SK-N-SH treated with all-trans-retinoic acid at 6 μM for 48 hours (cell line): ENCODE measurements at regions not wholly inside any gene's neighbourhood (a gene's known extent, or its start where the extent isn't known, plus 50 kb on each side); places are given as distances from the start of the nearest gene placed in this dataset.

Experiments
- ATAC-seq: fragments of 200-7000 bp; cut with Tn5 transposase; 3 replicates; pipeline ENCODE4 v1.9.1; 2020; ENCODE audit warnings: mild to moderate bottlenecking, moderate library complexity
- CREB5 ChIP-seq: fragments of 250-450 bp; sonication (Bioruptor Pico); IDR thresholded peaks from 2 replicates; pipeline ENCODE4 v1.5.1; 2020; ENCODE audit warnings: low read depth, mild to moderate bottlenecking, moderate library complexity
- CSDC2 ChIP-seq: fragments of 250-450 bp; sonication (Bioruptor Pico); IDR thresholded peaks from 2 replicates; pipeline ENCODE4 v1.5.0; 2020; ENCODE audit warnings: mild to moderate bottlenecking, moderate library complexity
- CSRNP3 ChIP-seq: fragments of 250-450 bp; sonication (Bioruptor Pico); IDR thresholded peaks from 2 replicates; pipeline ENCODE4 v1.5.1; 2021; ENCODE audit warnings: mild to moderate bottlenecking, moderate library complexity
- ESRRG ChIP-seq: fragments of 250-450 bp; sonication (Bioruptor Pico); IDR thresholded peaks from 2 replicates; pipeline ENCODE4 v1.6.1; 2021; ENCODE audit warnings: mild to moderate bottlenecking
- GLIS3 ChIP-seq: fragments of 250-450 bp; sonication (Bioruptor Pico); IDR thresholded peaks from 2 replicates; pipeline ENCODE4 v1.5.0; 2020; ENCODE audit warnings: mild to moderate bottlenecking, moderate library complexity
- ISL1 ChIP-seq: fragments of 250-450 bp; sonication (Bioruptor Pico); IDR thresholded peaks from 2 replicates; pipeline ENCODE4 v2.1.2; 2022; ENCODE audit warnings: mild to moderate bottlenecking, moderate library complexity
- OSR1 ChIP-seq: fragments of 250-450 bp; sonication (Bioruptor Pico); IDR thresholded peaks from 2 replicates; pipeline ENCODE4 v1.8.0; 2022; ENCODE audit warnings: moderate library complexity, mild to moderate bottlenecking, inconsistent platforms
- PATZ1 ChIP-seq: fragments of 250-450 bp; sonication (Bioruptor Pico); IDR thresholded peaks from 2 replicates; pipeline ENCODE4 v1.8.0; 2020; ENCODE audit warnings: mild to moderate bottlenecking, moderate library complexity, borderline replicate concordance
- PPARA ChIP-seq: fragments of 250-450 bp; sonication (Bioruptor Pico); IDR thresholded peaks from 2 replicates; pipeline ENCODE4 v1.5.0; 2020; ENCODE audit warnings: mild to moderate bottlenecking, borderline replicate concordance
- SNAI2 ChIP-seq: fragments of 250-450 bp; sonication (Bioruptor Pico); IDR thresholded peaks from 2 replicates; pipeline ENCODE4 v1.5.0; 2020; ENCODE audit warnings: mild to moderate bottlenecking, moderate library complexity
- TCF4 ChIP-seq: fragments of 250-450 bp; sonication (Bioruptor Pico); IDR thresholded peaks from 2 replicates; pipeline ENCODE4 v1.8.0; 2021; ENCODE audit warnings: mild to moderate bottlenecking, moderate library complexity, borderline replicate concordance
- TOX ChIP-seq: fragments of 250-450 bp; sonication (Bioruptor Pico); IDR thresholded peaks from 2 replicates; pipeline ENCODE4 v1.8.0; 2021; ENCODE audit warnings: mild to moderate bottlenecking, moderate library complexity, borderline replicate concordance
- TSHZ2 ChIP-seq: fragments of 250-450 bp; sonication (Bioruptor Pico); IDR thresholded peaks from 2 replicates; pipeline ENCODE4 v1.5.0; 2020; ENCODE audit warnings: mild to moderate bottlenecking, moderate library complexity
- ZC3H10 ChIP-seq: fragments of 250-450 bp; sonication (Bioruptor Pico); IDR thresholded peaks from 2 replicates; pipeline ENCODE4 v1.5.1; 2021; ENCODE audit warnings: mild to moderate bottlenecking, moderate library complexity
- ZFP3 ChIP-seq: fragments of 250-450 bp; sonication (Bioruptor Pico); IDR thresholded peaks from 2 replicates; pipeline ENCODE4 v1.5.0; 2020; ENCODE audit warnings: mild to moderate bottlenecking, moderate library complexity
- ZFP30 ChIP-seq: fragments of 450-650 bp; formaldehyde crosslinking; IDR thresholded peaks from 2 replicates; pipeline ENCODE4 v1.5.0; 2022; ENCODE audit warnings: mild to moderate bottlenecking, moderate library complexity
- ZNF565 ChIP-seq: fragments of 450-650 bp; formaldehyde crosslinking; conservative IDR thresholded peaks from 2 replicates; pipeline ENCODE4 v1.5.0; 2020; ENCODE audit warnings: low read depth, mild to moderate bottlenecking, moderate library complexity
- ZNF8 ChIP-seq: fragments of 450-650 bp; formaldehyde crosslinking; IDR thresholded peaks from 2 replicates; pipeline ENCODE4 v1.5.0; 2020; ENCODE audit warnings: mild to moderate bottlenecking, moderate library complexity

- TF ChIP-seq TCF4 (CRISPR knock-in tag), result no peak
- TF ChIP-seq SNAI2 (CRISPR knock-in tag), result no peak
- TF ChIP-seq ISL1 (CRISPR knock-in tag), result no peak
- no peak for TF ChIP-seq ZC3H10 (CRISPR knock-in tag)
- no peak for TF ChIP-seq ZFP3 (CRISPR knock-in tag)
- no peak for TF ChIP-seq GLIS3 (CRISPR knock-in tag)
- TF ChIP-seq OSR1 (CRISPR knock-in tag), result no peak
- ATAC-seq, result no peak
Observed at GRCh38 chr12:89882792-89883191, 174.2 kb upstream of the ATP2B1 start.

- TF ChIP-seq OSR1 (CRISPR knock-in tag), result no peak
- no peak for ATAC-seq
Observed at GRCh38 chr12:89882050-89882449, 173.4 kb upstream of the ATP2B1 start.

GRCh38 chr12:89880690-89881350 lies 172.2 kb upstream of the ATP2B1 start:
- TF ChIP-seq TOX (CRISPR knock-in tag) (no peak), PATZ1 (no peak), ZNF565 (no peak)
- ATAC-seq, result no peak

- no peak for ATAC-seq
- TF ChIP-seq ESRRG (no peak), GLIS3 (CRISPR knock-in tag) (no peak), SNAI2 (CRISPR knock-in tag) (no peak)
Observed at GRCh38 chr12:89879766-89880165, 171.1 kb upstream of the ATP2B1 start.

GRCh38 chr12:89878950-89879349 lies 170.3 kb upstream of the ATP2B1 start:
- ATAC-seq, result no peak
- no peak for TF ChIP-seq OSR1 (CRISPR knock-in tag)

- TF ChIP-seq CSRNP3 (CRISPR knock-in tag) (no peak), ESRRG (no peak), ISL1 (CRISPR knock-in tag) (no peak), ZFP30 (CRISPR knock-in tag) (no peak), PATZ1 (no peak)
- no peak for ATAC-seq
Observed at GRCh38 chr12:89878327-89878726, 169.7 kb upstream of the ATP2B1 start.

- ATAC-seq, result no peak
- TF ChIP-seq CSDC2 (no peak), OSR1 (CRISPR knock-in tag) (no peak), CSRNP3 (CRISPR knock-in tag) (no peak), PATZ1 (no peak), SNAI2 (CRISPR knock-in tag) (no peak), PPARA (CRISPR knock-in tag) (no peak), ZFP3 (CRISPR knock-in tag) (no peak), ZNF8 (no peak), ISL1 (CRISPR knock-in tag) (no peak), TSHZ2 (no peak), CREB5 (CRISPR knock-in tag) (no peak)
Observed at GRCh38 chr12:89877671-89878070, 169.0 kb upstream of the ATP2B1 start.
